Islet of Langerhans (tissue), 1 donor: ENCODE measurements at regions not wholly inside any gene's neighbourhood (a gene's known extent, or its start where the extent isn't known, plus 50 kb on each side); places are given as distances from the start of the nearest gene placed in this dataset.

ENCODE experiments used
- FAIRE-seq: peaks from one replicate; lab custom pipeline; 2011; peaks lifted over from hg19 to GRCh38; lab: Jason Lieb, UNC

GRCh38 chr1:237975376-237975775 is 84.7 kb upstream of the ZP4 start:
- peak; percentile 45 for FAIRE-seq

- FAIRE-seq: no peak
Observed at GRCh38 chr1:237972186-237972585, 81.5 kb upstream of the ZP4 start.

GRCh38 chr1:237962985-237963384 is 72.3 kb upstream of the ZP4 start:
- no peak for FAIRE-seq

- FAIRE-seq: peak; percentile 98
Observed at GRCh38 chr1:237961754-237962153, 71.0 kb upstream of the ZP4 start.

- no peak for FAIRE-seq
Observed at GRCh38 chr1:237959838-237960237, 69.1 kb upstream of the ZP4 start.

- no peak for FAIRE-seq
Observed at GRCh38 chr1:237953238-237953637, 62.5 kb upstream of the ZP4 start.
